RWPE2 (cell line): ENCODE measurements at regions not wholly inside any gene's neighbourhood (a gene's known extent, or its start where the extent isn't known, plus 50 kb on each side); places are given as distances from the start of the nearest gene placed in this dataset.

ENCODE experiments used
- ATAC-seq: fragments of 200-7000 bp; cut with Tn5 transposase; 3 replicates; pipeline ENCODE4 v1.9.1; 2021; ENCODE audit warnings: low read depth
- DNase-seq: peaks from one replicate; pipeline ENCODE4 v3.0.0-alpha.2; 2020; ENCODE audit warnings: low spot score
- H3K27ac ChIP-seq: fragments of 450-650 bp; 2 replicates; pipeline ENCODE4 v1.5.1; 2017; ENCODE audit warnings: mild to moderate bottlenecking; ENCODE audit not compliant: poor library complexity, severe bottlenecking
- H3K27me3 ChIP-seq: fragments of 250-450 bp; sonication (Bioruptor Pico); 2 replicates; pipeline ENCODE4 v1.5.1; 2021; ENCODE audit warnings: mild to moderate bottlenecking, moderate library complexity; ENCODE audit not compliant: insufficient read depth, poor library complexity, severe bottlenecking
- H3K36me3 ChIP-seq: fragments of 250-450 bp; sonication (Bioruptor Pico); 2 replicates; pipeline ENCODE4 v1.5.1; 2020; ENCODE audit warnings: low read depth, mild to moderate bottlenecking, moderate library complexity
- H3K4me1 ChIP-seq: fragments of 250-450 bp; sonication (Bioruptor Pico); 2 replicates; pipeline ENCODE4 v1.5.1; 2021; ENCODE audit warnings: mild to moderate bottlenecking, moderate library complexity; ENCODE audit not compliant: insufficient read depth, poor library complexity, severe bottlenecking
- H3K4me3 ChIP-seq: fragments of 250-450 bp; sonication (Bioruptor Pico); 2 replicates; pipeline ENCODE4 v1.5.1; 2021; ENCODE audit warnings: mild to moderate bottlenecking, moderate library complexity; ENCODE audit not compliant: severe bottlenecking
- H3K9me3 ChIP-seq: fragments of 250-450 bp; sonication (Bioruptor Pico); 2 replicates; pipeline ENCODE4 v1.5.1; 2021; ENCODE audit warnings: mild to moderate bottlenecking, moderate library complexity; ENCODE audit not compliant: severe bottlenecking
- CTCF ChIP-seq: fragments of 450-650 bp; IDR thresholded peaks from one replicate; pipeline ENCODE4 v1.5.1; 2017; ENCODE audit warnings: mild to moderate bottlenecking, moderate library complexity; ENCODE audit not compliant: poor library complexity, severe bottlenecking

GRCh38 chr2:15737314-15738224, 145.9 kb downstream of the DDX1 start:
- TF ChIP-seq CTCF: no peak
- no peaks in the 10 kb centered on the region for H3K4me1 ChIP-seq
- no peaks in the 10 kb centered on the region for H3K36me3 ChIP-seq
- H3K27ac ChIP-seq: no peak overlapping the region
- H3K27me3 ChIP-seq: peaks cover 47% of the 10 kb centered on the region
- DNase-seq (no peak), ATAC-seq (no peak)
- H3K9me3 ChIP-seq: no peaks in the 10 kb centered on the region
- no peak overlapping the region for H3K4me3 ChIP-seq

DNA sequence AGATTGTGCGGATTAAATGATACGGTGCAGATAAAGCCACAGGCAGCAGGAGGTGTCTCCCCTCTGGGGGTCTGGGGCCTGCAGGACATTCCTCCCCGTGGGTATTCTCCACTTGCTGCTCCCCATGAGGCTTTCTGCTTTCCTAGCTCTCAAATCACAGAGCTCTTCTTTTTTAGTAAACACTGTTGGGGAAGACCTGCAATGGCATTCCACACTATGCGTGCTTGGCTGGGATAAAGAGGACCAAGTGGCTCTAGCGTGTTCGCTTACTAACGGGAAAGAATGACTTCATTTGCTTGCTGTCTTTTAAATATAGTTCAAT, 146.5 kb downstream of the DDX1 start:
- Histone ChIP-seq H3K27me3 (peaks cover 41% of the 10 kb centered on the region), H3K27ac (no peak overlapping the region), H3K4me3 (no peak overlapping the region), H3K4me1 (no peaks in the 10 kb centered on the region), H3K36me3 (no peaks in the 10 kb centered on the region), H3K9me3 (no peaks in the 10 kb centered on the region)
- TF ChIP-seq CTCF: no peak
- ATAC-seq (no peak), DNase-seq (no peak)

DNA sequence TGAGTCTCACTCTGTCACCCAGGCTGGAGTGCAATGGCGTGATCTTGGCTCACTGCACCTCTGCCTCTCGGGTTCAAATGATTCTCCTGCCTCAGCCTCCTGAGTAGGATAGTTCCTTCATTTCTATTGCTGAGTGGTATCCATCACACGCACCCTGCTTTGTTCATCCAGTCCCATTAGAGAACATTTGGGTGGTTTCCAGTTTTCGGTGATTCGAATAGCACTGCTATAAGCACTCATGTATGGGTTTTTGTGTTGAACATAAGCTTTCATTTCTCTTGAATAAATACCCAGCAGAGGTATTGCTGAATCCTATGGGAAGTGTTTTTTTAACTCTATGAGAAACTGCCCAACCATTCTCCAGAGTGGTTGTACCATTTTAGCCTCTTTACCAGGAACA, 147.3 kb downstream of the DDX1 start:
- Histone ChIP-seq H3K4me1 (no peaks in the 10 kb centered on the region), H3K27ac (no peak overlapping the region), H3K4me3 (no peak overlapping the region), H3K9me3 (no peaks in the 10 kb centered on the region), H3K36me3 (no peaks in the 10 kb centered on the region), H3K27me3 (peaks cover 35% of the 10 kb centered on the region)
- DNase-seq (no peak), ATAC-seq (no peak)
- TF ChIP-seq CTCF: no peak

GRCh38 chr2:15744820-15745219, 153.2 kb downstream of the DDX1 start:
- Histone ChIP-seq H3K27ac (no peak overlapping the region), H3K27me3 (peaks cover 11% of the 10 kb centered on the region), H3K36me3 (no peaks in the 10 kb centered on the region), H3K4me1 (no peaks in the 10 kb centered on the region), H3K9me3 (no peaks in the 10 kb centered on the region), H3K4me3 (no peak overlapping the region)
- TF ChIP-seq CTCF: no peak
- ATAC-seq (no peak), DNase-seq (no peak)

GRCh38 chr2:15745350-15745749, 153.7 kb downstream of the DDX1 start:
- no peaks in the 10 kb centered on the region for H3K4me1 ChIP-seq
- no peaks in the 10 kb centered on the region for H3K36me3 ChIP-seq
- H3K27me3 ChIP-seq: peaks cover 6% of the 10 kb centered on the region
- no peak overlapping the region for H3K4me3 ChIP-seq
- no peak overlapping the region for H3K27ac ChIP-seq
- no peak for ATAC-seq
- H3K9me3 ChIP-seq: no peaks in the 10 kb centered on the region
- no peak for DNase-seq
- TF ChIP-seq CTCF: no peak
